Epithelial cell of proximal tubule (primary cell): ENCODE measurements at regions not wholly inside any gene's neighbourhood (a gene's known extent, or its start where the extent isn't known, plus 50 kb on each side); places are given as distances from the start of the nearest gene placed in this dataset.

Source experiments
- DNase-seq: peaks from one replicate; pipeline ENCODE4 v3.0.0-alpha.2; 2011; ENCODE audit warnings: low read depth
- H3K4me3 ChIP-seq: 2 replicates; pipeline ENCODE4 v1.5.1; 2011; ENCODE audit warnings: low read depth, mild to moderate bottlenecking, low read length
- CTCF ChIP-seq: conservative IDR thresholded peaks from 2 replicates; pipeline ENCODE4 v1.5.1; 2012; ENCODE audit warnings: low read depth, mild to moderate bottlenecking, low read length

GRCh38 chr4:129747756-129748155 is 651.8 kb downstream of the C4orf33 start:
- no peak for DNase-seq
- no peak for TF ChIP-seq CTCF
- no peak overlapping the region for H3K4me3 ChIP-seq

DNA sequence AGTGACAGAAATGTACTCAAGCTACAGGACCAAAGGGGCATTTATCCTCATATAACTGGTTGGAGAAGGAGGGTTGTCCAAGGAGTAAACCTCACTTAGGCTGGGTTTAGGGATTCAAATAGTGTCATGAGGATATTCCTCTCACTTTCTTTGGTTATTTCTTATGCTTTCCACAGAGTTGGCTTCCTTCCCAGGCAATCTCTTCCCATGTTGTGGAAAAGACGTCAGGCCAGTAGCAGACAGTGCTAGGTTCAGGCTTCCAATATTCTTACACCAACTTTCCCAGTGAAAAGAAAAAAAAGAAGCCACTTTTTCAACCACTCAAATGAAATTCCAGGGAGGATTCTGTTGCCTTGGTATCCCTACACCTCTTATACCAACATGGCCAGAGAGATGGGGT is 653.0 kb downstream of the C4orf33 start:
- TF ChIP-seq CTCF, result no peak
- H3K4me3 ChIP-seq, result no peak overlapping the region
- DNase-seq, result no peak

DNA sequence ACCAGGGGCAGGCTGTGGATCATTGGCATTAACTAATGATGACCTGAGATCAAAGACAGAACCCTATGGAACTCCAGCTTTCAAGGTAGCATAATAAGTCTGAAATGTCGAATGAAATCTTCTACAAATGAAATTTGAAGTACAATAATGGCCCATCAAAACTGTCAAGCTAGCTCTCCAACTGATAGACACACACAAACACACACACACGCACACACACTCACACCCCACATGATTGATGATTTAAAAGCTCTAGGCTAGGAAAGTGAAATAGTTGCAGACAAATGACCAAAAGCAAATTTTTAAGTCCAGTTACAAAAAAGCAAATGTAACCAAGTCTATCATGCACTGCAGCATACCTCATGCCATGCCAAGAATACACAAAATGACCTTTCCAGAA is 655.7 kb downstream of the C4orf33 start:
- no peak for DNase-seq
- H3K4me3 ChIP-seq, result no peak overlapping the region
- no peak for TF ChIP-seq CTCF

GRCh38 chr4:129783596-129783995 is 687.6 kb downstream of the C4orf33 start:
- DNase-seq, result no peak
- TF ChIP-seq CTCF, result no peak
- no peak overlapping the region for H3K4me3 ChIP-seq

GRCh38 chr4:129788486-129788885 is 692.5 kb downstream of the C4orf33 start:
- no peak overlapping the region for H3K4me3 ChIP-seq
- DNase-seq, result no peak
- no peak for TF ChIP-seq CTCF

GRCh38 chr4:129804461-129804981 is 708.6 kb downstream of the C4orf33 start:
- DNase-seq, result no peak
- H3K4me3 ChIP-seq, result no peak overlapping the region
- no peak for TF ChIP-seq CTCF

DNA sequence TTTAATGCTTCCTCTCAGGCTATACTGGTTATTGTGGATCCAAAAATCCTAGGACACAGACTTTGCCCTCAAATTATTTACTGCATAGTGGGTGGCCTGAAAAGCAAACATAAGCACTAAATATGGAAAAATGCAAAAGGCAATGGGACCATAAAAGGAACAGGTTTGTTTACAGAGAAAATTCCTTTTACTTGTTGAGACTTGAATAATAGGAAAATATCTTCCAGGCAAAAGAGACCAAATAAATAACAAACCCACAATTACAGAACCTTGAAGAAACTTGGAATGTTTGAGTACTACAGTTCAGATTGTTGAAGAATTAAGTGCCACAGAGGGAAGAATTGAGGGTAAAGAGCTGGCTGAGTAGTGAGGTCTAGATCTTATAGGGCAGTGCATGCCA is 711.0 kb downstream of the C4orf33 start:
- no peak for DNase-seq
- H3K4me3 ChIP-seq, result no peak overlapping the region
- TF ChIP-seq CTCF, result no peak
